Pancreas (tissue), 10 donors: ENCODE measurements at regions not wholly inside any gene's neighbourhood (a gene's known extent, or its start where the extent isn't known, plus 50 kb on each side); places are given as distances from the start of the nearest gene placed in this dataset.

ENCODE experiments used
- ATAC-seq, 4 donors: fragments of 200-7000 bp; cut with Tn5 transposase; one replicate each; pipeline versions ENCODE4 v1.8.0 to v1.9.1; 2020; ENCODE audit warnings: mild to moderate bottlenecking in 4 of 4, moderate library complexity in 4 of 4
- DNase-seq, 6 donors: peaks; one replicate each; pipeline ENCODE4 v3.0.0-alpha.2; 2020
- FAIRE-seq: peaks from 2 replicates; lab custom pipeline; 2012; peaks lifted over from hg19 to GRCh38; lab: Jason Lieb, UNC
- H3K27ac ChIP-seq, 4 donors: fragments of 200-600 bp; sonication (generic); 1 replicate in 3 of 4; 2 replicates in 1 of 4; pipeline versions ENCODE4 v1.5.0 to v1.8.0; 2020
- H3K27me3 ChIP-seq, 4 donors: fragments of 200-600 bp; one replicate each; pipeline ENCODE4 v1.8.0; 2021
- H3K36me3 ChIP-seq, 3 donors: fragments of 200-600 bp; sonication (generic) in 1 of 3; one replicate each; pipeline versions ENCODE4 v1.5.0 to v1.8.0; 2020 to 2021
- H3K4me1 ChIP-seq, 3 donors: fragments of 200-600 bp; one replicate each; pipeline ENCODE4 v1.8.0; 2021
- H3K4me3 ChIP-seq, 4 donors: fragments of 200-600 bp; sonication (generic) in 2 of 4; one replicate each; pipeline versions ENCODE4 v1.5.0 to v1.8.0; 2020 to 2021
- H3K9me3 ChIP-seq, 4 donors: fragments of 200-600 bp; one replicate each; pipeline ENCODE4 v1.8.0; 2021
- CTCF ChIP-seq, 4 donors: fragments of 200-600 bp; sonication (generic) in 3 of 4; IDR thresholded peaks; one replicate each; pipeline versions ENCODE4 v1.5.0 to v1.8.0; 2021; ENCODE audit warnings: antibody characterized with exemption in 4 of 4
- WGBS, 2 donors: extraction: QIAGEN DNeasy Blood & Tissue Kit; methylation state at CpG; one replicate each; pipeline ENCODE4 v1.1.7; 2013; 5-methylcytosine and 5-hydroxymethylcytosine counted together
- intact Hi-C, 3 donors: fragments of 100-400 bp; cut with DNase I; formaldehyde crosslinking; loops; one replicate each; pipeline versions ENCODE4 v1.11.1 to v1.14.2; 2022
- donor health status: healthy with polysubstance abuse.
- donor health status: DM: no; HTN: no; CAD: no; lungs with moderate emphysema.
- donor health status: DM: no; HTN: no; CAD: no.
- donor health status: control.
- donor health status: control.
- donor health status: Bipolar disorder and iron deficiency.
- donor health status: DM: yes; HTN: yes; CAD: no.
- donor health status: DM: no; HTN: no; CAD: no.
- donor health status: DM: no; HTN: no; CAD: no.
- donor health status: DM: yes; HTN: yes; CAD: no.

GRCh38 chr19:37303591-37304171, 67.2 kb upstream of the ZNF527 start:
- Histone ChIP-seq H3K4me3 (peak overlapping the region in 3 of 4 donors; percentile 8 to 40 (median 29)), H3K27me3 (no peaks in the 10 kb centered on the region), H3K36me3 (no peaks in the 10 kb centered on the region), H3K27ac (no peak overlapping the region), H3K9me3 (no peaks in the 10 kb centered on the region), H3K4me1 (no peaks in the 10 kb centered on the region)
- peak in 1 of 6 donors; percentile 37 for DNase-seq
- FAIRE-seq: no peak
- no peak for TF ChIP-seq CTCF (IDR thresholded peaks at IDR 0.05)
- 27 to 51% methylated on average over 36 of the region's 36 CpGs for WGBS, 2 donors
- ATAC-seq: peak; percentile 21 to 56 (median 26)
- intact Hi-C loops: no loop called here

GRCh38 chr19:37304190-37304883, 66.6 kb upstream of the ZNF527 start:
- no peak overlapping the region for H3K27ac ChIP-seq
- H3K36me3 ChIP-seq: no peaks in the 10 kb centered on the region
- H3K27me3 ChIP-seq: no peaks in the 10 kb centered on the region
- 25 to 42% methylated on average over 44 of the region's 44 CpGs for WGBS, 2 donors
- H3K4me1 ChIP-seq: no peaks in the 10 kb centered on the region
- FAIRE-seq (no peak), ATAC-seq (peak; percentile 58 to 79 (median 76)), DNase-seq (peak in 4 of 6 donors; percentile 52 to 76 (median 66))
- no peak for TF ChIP-seq CTCF (IDR thresholded peaks at IDR 0.05)
- intact Hi-C loops: no loop called here
- peak overlapping the region in 3 of 4 donors; percentile 8 to 40 (median 29) for H3K4me3 ChIP-seq
- no peaks in the 10 kb centered on the region for H3K9me3 ChIP-seq

- FAIRE-seq (no peak), ATAC-seq (no peak), DNase-seq (no peak)
- Histone ChIP-seq H3K27ac (no peak overlapping the region), H3K4me3 (no peak overlapping the region), H3K4me1 (no peaks in the 10 kb centered on the region), H3K36me3 (no peaks in the 10 kb centered on the region), H3K9me3 (no peaks in the 10 kb centered on the region), H3K27me3 (no peaks in the 10 kb centered on the region)
- no peak for TF ChIP-seq CTCF (IDR thresholded peaks at IDR 0.05)
- intact Hi-C loops: no loop called here
- WGBS, 2 donors: 88 to 93% methylated on average over 17 of the region's 17 CpGs
Measured at GRCh38 chr19:37304884-37305255, 66.0 kb upstream of the ZNF527 start.

- H3K27me3 ChIP-seq: no peaks in the 10 kb centered on the region
- no peaks in the 10 kb centered on the region for H3K4me1 ChIP-seq
- H3K9me3 ChIP-seq: no peaks in the 10 kb centered on the region
- no peak overlapping the region for H3K27ac ChIP-seq
- ATAC-seq: no peak
- intact Hi-C loops: no loop called here
- DNase-seq: no peak
- no peak for FAIRE-seq
- no peak overlapping the region for H3K4me3 ChIP-seq
- 85 to 86% methylated on average over 41 of the region's 41 CpGs for WGBS, 2 donors
- TF ChIP-seq CTCF (IDR thresholded peaks at IDR 0.05): no peak
- H3K36me3 ChIP-seq: no peaks in the 10 kb centered on the region
Measured at GRCh38 chr19:37306383-37306963, 64.4 kb upstream of the ZNF527 start.
